MG63 (cell line): ENCODE measurements at regions not wholly inside any gene's neighbourhood (a gene's known extent, or its start where the extent isn't known, plus 50 kb on each side); places are given as distances from the start of the nearest gene placed in this dataset.
"Not testable (repeated sequence)": the region's sequence is repeated elsewhere in the genome, so short reads cannot be mapped to it uniquely, and the experiment has no call there.

Source experiments
- DNase-seq: peaks from one replicate; pipeline ENCODE4 v3.0.0-alpha.2; 2020
- H3K27me3 ChIP-seq: fragments of 250-450 bp; sonication (Bioruptor Pico); 2 replicates; pipeline ENCODE4 v1.5.1; 2020; ENCODE audit warnings: mild to moderate bottlenecking, moderate library complexity
- H3K36me3 ChIP-seq: fragments of 250-450 bp; sonication (Bioruptor Pico); 2 replicates; pipeline ENCODE4 v1.5.1; 2020; ENCODE audit warnings: mild to moderate bottlenecking, moderate library complexity
- H3K4me3 ChIP-seq: fragments of 250-450 bp; sonication (Bioruptor Pico); 2 replicates; pipeline ENCODE4 v1.5.1; 2020; ENCODE audit warnings: mild to moderate bottlenecking, moderate library complexity
- H3K9me3 ChIP-seq: fragments of 250-450 bp; sonication (Bioruptor Pico); 2 replicates; pipeline ENCODE4 v1.5.1; 2020; ENCODE audit warnings: mild to moderate bottlenecking, moderate library complexity

- no peaks in the 10 kb centered on the region for H3K36me3 ChIP-seq
- H3K27me3 ChIP-seq: no peaks in the 10 kb centered on the region
- no peak for DNase-seq
- no peak overlapping the region for H3K4me3 ChIP-seq
- peaks cover 24% of the 10 kb centered on the region for H3K9me3 ChIP-seq
These were observed 68.2 kb upstream of the TMPRSS2 start for GRCh38 chr21:41576013-41576615.

GRCh38 chr21:41573902-41574690, 66.1 kb upstream of the TMPRSS2 start:
- DNase-seq: no peak
- no peaks in the 10 kb centered on the region; the same call in 1 of the 2 replicates for H3K27me3 ChIP-seq
- H3K36me3 ChIP-seq: no peaks in the 10 kb centered on the region
- H3K9me3 ChIP-seq: peaks cover 24% of the 10 kb centered on the region
- no peak overlapping the region for H3K4me3 ChIP-seq

- H3K4me3 ChIP-seq: no peak overlapping the region
- H3K36me3 ChIP-seq: no peaks in the 10 kb centered on the region
- H3K27me3 ChIP-seq: peaks cover 2% of the 10 kb centered on the region
- DNase-seq: no peak
- H3K9me3 ChIP-seq: peaks cover 13% of the 10 kb centered on the region
These were observed 64.1 kb upstream of the TMPRSS2 start for GRCh38 chr21:41571938-41572510.

- Histone ChIP-seq H3K36me3 (no peaks in the 10 kb centered on the region), H3K9me3 (peaks cover 12% of the 10 kb centered on the region), H3K27me3 (peaks cover 2% of the 10 kb centered on the region), H3K4me3 (no peak overlapping the region)
- DNase-seq: no peak
These were observed 62.9 kb upstream of the TMPRSS2 start for GRCh38 chr21:41570791-41571355.

- Histone ChIP-seq H3K36me3 (no peaks in the 10 kb centered on the region), H3K9me3 (peaks cover 4% of the 10 kb centered on the region), H3K4me3 (no peak overlapping the region), H3K27me3 (peaks cover 2% of the 10 kb centered on the region)
- no peak for DNase-seq
These were observed 60.8 kb upstream of the TMPRSS2 start for GRCh38 chr21:41568606-41569385.

GRCh38 chr21:41567901-41568510, 60.0 kb upstream of the TMPRSS2 start:
- Histone ChIP-seq H3K9me3 (peaks cover 4% of the 10 kb centered on the region), H3K27me3 (peaks cover 2% of the 10 kb centered on the region), H3K4me3 (no peak overlapping the region), H3K36me3 (no peaks in the 10 kb centered on the region)
- DNase-seq: no peak

- not testable (repeated sequence) for H3K9me3 ChIP-seq, H3K27me3 ChIP-seq, H3K36me3 ChIP-seq, H3K4me3 ChIP-seq, DNase-seq
These were observed 59.3 kb upstream of the TMPRSS2 start for GRCh38 chr21:41567237-41567636.

- Histone ChIP-seq H3K27me3 (peaks cover 2% of the 10 kb centered on the region), H3K36me3 (no peaks in the 10 kb centered on the region), H3K9me3 (no peaks in the 10 kb centered on the region; the same call in 1 of the 2 replicates), H3K4me3 (no peak overlapping the region)
- no peak for DNase-seq
These were observed 58.6 kb upstream of the TMPRSS2 start for GRCh38 chr21:41566500-41567014.

GRCh38 chr21:41565550-41565949, 57.6 kb upstream of the TMPRSS2 start:
- no peaks in the 10 kb centered on the region for H3K9me3 ChIP-seq
- no peaks in the 10 kb centered on the region for H3K36me3 ChIP-seq
- no peak for DNase-seq
- no peak overlapping the region for H3K4me3 ChIP-seq
- peaks cover 2% of the 10 kb centered on the region for H3K27me3 ChIP-seq

- Histone ChIP-seq H3K36me3 (no peaks in the 10 kb centered on the region), H3K9me3 (no peaks in the 10 kb centered on the region), H3K4me3 (no peak overlapping the region), H3K27me3 (peaks cover 2% of the 10 kb centered on the region)
- DNase-seq: no peak
These were observed 56.9 kb upstream of the TMPRSS2 start for GRCh38 chr21:41564871-41565274.

- Histone ChIP-seq H3K9me3 (no peaks in the 10 kb centered on the region), H3K27me3 (no peaks in the 10 kb centered on the region), H3K4me3 (no peak overlapping the region), H3K36me3 (no peaks in the 10 kb centered on the region)
- no peak for DNase-seq
These were observed 54.4 kb upstream of the TMPRSS2 start for GRCh38 chr21:41562101-41563000.

- no peak overlapping the region for H3K4me3 ChIP-seq
- H3K27me3 ChIP-seq: no peaks in the 10 kb centered on the region
- no peaks in the 10 kb centered on the region for H3K9me3 ChIP-seq
- DNase-seq: no peak
- H3K36me3 ChIP-seq: no peaks in the 10 kb centered on the region
These were observed 53.7 kb upstream of the TMPRSS2 start for GRCh38 chr21:41561701-41562100.

- H3K27me3 ChIP-seq: no peaks in the 10 kb centered on the region
- H3K36me3 ChIP-seq: no peaks in the 10 kb centered on the region
- DNase-seq: no peak
- H3K9me3 ChIP-seq: no peaks in the 10 kb centered on the region
- no peak overlapping the region for H3K4me3 ChIP-seq
These were observed 52.8 kb upstream of the TMPRSS2 start for GRCh38 chr21:41560661-41561158.

- peak; percentile 12 for DNase-seq
- no peaks in the 10 kb centered on the region for H3K27me3 ChIP-seq
- no peaks in the 10 kb centered on the region for H3K9me3 ChIP-seq
- H3K4me3 ChIP-seq: no peak overlapping the region
- no peaks in the 10 kb centered on the region for H3K36me3 ChIP-seq
These were observed 52.0 kb upstream of the TMPRSS2 start for GRCh38 chr21:41559658-41560631.
